Stomach smooth muscle (tissue), 2 donors: ENCODE measurements at regions not wholly inside any gene's neighbourhood (a gene's known extent, or its start where the extent isn't known, plus 50 kb on each side); places are given as distances from the start of the nearest gene placed in this dataset.
A peak's percentile ranks its signal among the peaks of the same experiment; 100 is the strongest.

Source experiments
- H3K27ac ChIP-seq: one replicate; pipeline ENCODE4 v1.7.0; 2013; ENCODE audit warnings: mild to moderate bottlenecking, low read length, inconsistent platforms
- H3K27me3 ChIP-seq, 2 donors: one replicate each; pipeline ENCODE4 v1.7.0; 2013; ENCODE audit warnings: low read length in 2 of 2; ENCODE audit not compliant: insufficient read depth in 2 of 2, control insufficient read depth in 1 of 2
- H3K36me3 ChIP-seq, 2 donors: one replicate each; pipeline ENCODE4 v1.7.0; 2013; ENCODE audit warnings: low read length in 2 of 2; ENCODE audit not compliant: control insufficient read depth in 2 of 2, insufficient read depth in 2 of 2
- H3K4me1 ChIP-seq: one replicate; pipeline ENCODE4 v1.7.0; 2013; ENCODE audit warnings: low read length; ENCODE audit not compliant: control insufficient read depth, insufficient read depth
- H3K4me3 ChIP-seq, 2 donors: one replicate each; pipeline ENCODE4 v1.7.0; 2013; ENCODE audit warnings: low read length in 2 of 2
- H3K9ac ChIP-seq, 2 donors: one replicate each; pipeline ENCODE4 v1.7.0; 2013; ENCODE audit warnings: low read length in 2 of 2, mild to moderate bottlenecking in 1 of 2
- H3K9me3 ChIP-seq, 2 donors: one replicate each; pipeline ENCODE4 v1.7.0; 2013; ENCODE audit warnings: low read length in 2 of 2; ENCODE audit not compliant: control insufficient read depth in 2 of 2
- donor health status: healthy.
- donor health status: Pancreatic carcinoma.

- H3K27me3 ChIP-seq: peaks cover 2 to 3% of the 10 kb centered on the region in 2 donors
- no peaks in the 10 kb centered on the region for H3K36me3 ChIP-seq
- no peaks in the 10 kb centered on the region for H3K4me1 ChIP-seq
- H3K9me3 ChIP-seq: no peaks in the 10 kb centered on the region
- no peak overlapping the region for H3K9ac ChIP-seq
- no peak overlapping the region for H3K4me3 ChIP-seq
- no peak overlapping the region for H3K27ac ChIP-seq
Measured at GRCh38 chr6:167424060-167424673, 99.3 kb downstream of the TTLL2 start.

- no peaks in the 10 kb centered on the region for H3K36me3 ChIP-seq
- no peaks in the 10 kb centered on the region for H3K9me3 ChIP-seq
- H3K27me3 ChIP-seq: peaks cover 2 to 3% of the 10 kb centered on the region in 2 donors
- no peak overlapping the region for H3K4me3 ChIP-seq
- no peak overlapping the region for H3K9ac ChIP-seq
- H3K4me1 ChIP-seq: no peaks in the 10 kb centered on the region
- H3K27ac ChIP-seq: no peak overlapping the region
Measured at GRCh38 chr6:167424700-167425099, 99.8 kb downstream of the TTLL2 start.

- Histone ChIP-seq H3K36me3 (no peaks in the 10 kb centered on the region), H3K27me3 (no peaks in the 10 kb centered on the region), H3K9ac (no peak overlapping the region), H3K9me3 (no peaks in the 10 kb centered on the region), H3K4me3 (no peak overlapping the region), H3K4me1 (no peaks in the 10 kb centered on the region), H3K27ac (no peak overlapping the region)
Measured at GRCh38 chr6:167426084-167426483, 101.2 kb downstream of the TTLL2 start.

- Histone ChIP-seq H3K4me1 (no peaks in the 10 kb centered on the region), H3K9ac (no peak overlapping the region), H3K4me3 (no peak overlapping the region), H3K27ac (no peak overlapping the region), H3K9me3 (no peaks in the 10 kb centered on the region), H3K27me3 (no peaks in the 10 kb centered on the region), H3K36me3 (no peaks in the 10 kb centered on the region)
Measured at GRCh38 chr6:167426651-167427050, 101.8 kb downstream of the TTLL2 start.

- no peaks in the 10 kb centered on the region for H3K36me3 ChIP-seq
- no peaks in the 10 kb centered on the region for H3K4me1 ChIP-seq
- H3K9me3 ChIP-seq: no peaks in the 10 kb centered on the region
- no peak overlapping the region for H3K27ac ChIP-seq
- no peak overlapping the region for H3K9ac ChIP-seq
- no peaks in the 10 kb centered on the region for H3K27me3 ChIP-seq
- H3K4me3 ChIP-seq: no peak overlapping the region
Measured at GRCh38 chr6:167428664-167429333, 103.9 kb downstream of the TTLL2 start.

GRCh38 chr6:167429353-167429752 is 104.5 kb downstream of the TTLL2 start:
- Histone ChIP-seq H3K9me3 (no peaks in the 10 kb centered on the region), H3K27me3 (no peaks in the 10 kb centered on the region), H3K27ac (no peak overlapping the region), H3K9ac (no peak overlapping the region), H3K4me1 (no peaks in the 10 kb centered on the region), H3K4me3 (no peak overlapping the region), H3K36me3 (no peaks in the 10 kb centered on the region)

GRCh38 chr6:167435209-167435728 is 110.4 kb downstream of the TTLL2 start:
- Histone ChIP-seq H3K4me1 (no peaks in the 10 kb centered on the region), H3K27me3 (no peaks in the 10 kb centered on the region), H3K4me3 (no peak overlapping the region), H3K27ac (no peak overlapping the region), H3K9me3 (no peaks in the 10 kb centered on the region), H3K36me3 (no peaks in the 10 kb centered on the region), H3K9ac (no peak overlapping the region)

GRCh38 chr6:167437888-167438484 is 113.1 kb downstream of the TTLL2 start:
- Histone ChIP-seq H3K27me3 (no peaks in the 10 kb centered on the region), H3K27ac (no peak overlapping the region), H3K9ac (no peak overlapping the region)

GRCh38 chr6:167441715-167442206 is 116.9 kb downstream of the TTLL2 start:
- no peaks in the 10 kb centered on the region for H3K36me3 ChIP-seq

More at GRCh38 chr6:167437888-167438484, 113.1 kb downstream of the TTLL2 start:
- no peaks in the 10 kb centered on the region for H3K9me3 ChIP-seq
- no peaks in the 10 kb centered on the region for H3K36me3 ChIP-seq
- peaks cover 10% of the 10 kb centered on the region for H3K4me1 ChIP-seq
- no peak overlapping the region for H3K4me3 ChIP-seq

GRCh38 chr6:167442245-167442644 is 117.4 kb downstream of the TTLL2 start:
- H3K27ac ChIP-seq: peak overlapping the region; percentile 31
- no peak overlapping the region for H3K9ac ChIP-seq

More at GRCh38 chr6:167441715-167442206, 116.9 kb downstream of the TTLL2 start:
- Histone ChIP-seq H3K9me3 (no peaks in the 10 kb centered on the region), H3K9ac (no peak overlapping the region), H3K4me3 (peak overlapping the region; percentile 3 to 52), H3K4me1 (peaks cover 10% of the 10 kb centered on the region), H3K27ac (peak overlapping the region; percentile 31), H3K27me3 (no peaks in the 10 kb centered on the region)

More at GRCh38 chr6:167442245-167442644, 117.4 kb downstream of the TTLL2 start:
- no peaks in the 10 kb centered on the region for H3K9me3 ChIP-seq
- H3K4me1 ChIP-seq: peaks cover 10% of the 10 kb centered on the region
- H3K27me3 ChIP-seq: no peaks in the 10 kb centered on the region
- H3K4me3 ChIP-seq: peak overlapping the region; percentile 3 to 52
- no peaks in the 10 kb centered on the region for H3K36me3 ChIP-seq
